HEK293 (cell line): ENCODE measurements at regions not wholly inside any gene's neighbourhood (a gene's known extent, or its start where the extent isn't known, plus 50 kb on each side); places are given as distances from the start of the nearest gene placed in this dataset.
"Not testable (repeated sequence)": the region's sequence is repeated elsewhere in the genome, so short reads cannot be mapped to it uniquely, and the experiment has no call there.

Experiments used
- CTCF ChIA-PET: fragments of 350-600 bp; formaldehyde crosslinking; extraction: SDS; loops from one replicate; lab custom pipeline; 2021; ENCODE audit warnings: antibody characterized with exemption; lab: Yijun Ruan, JAX
- POLR2A ChIA-PET: fragments of 300-600 bp; formaldehyde crosslinking; extraction: SDS; loops from one replicate; lab custom pipeline; 2020; ENCODE audit warnings: antibody characterized with exemption, inconsistent platforms; lab: Yijun Ruan, JAX
- H3K27ac ChIP-seq: fragments of 200-500 bp; sonication (Bioruptor generic); 2 replicates; pipeline ENCODE4 v1.5.1; 2014; ENCODE audit warnings: low read depth, low read length, control low read depth, inconsistent platforms; ENCODE audit errors: extremely low read depth
- H3K36me3 ChIP-seq, 2 experiments: fragments of 200-500 bp in 1 of 2; sonication (Bioruptor generic) in 1 of 2; 1 replicate in 1 of 2; 2 replicates in 1 of 2; pipeline ENCODE4 v1.5.1; 2014 to 2017; ENCODE audit warnings: inconsistent platforms in 2 of 2, low read length in 2 of 2; ENCODE audit not compliant: control insufficient read depth in 2 of 2, insufficient read depth in 1 of 2
- H3K4me1 ChIP-seq: fragments of 200-500 bp; sonication (Bioruptor generic); 2 replicates; pipeline ENCODE4 v1.5.1; 2014; ENCODE audit warnings: mild to moderate bottlenecking, low read length, inconsistent platforms; ENCODE audit not compliant: control insufficient read depth, insufficient read depth
- H3K4me3 ChIP-seq: 2 replicates; pipeline ENCODE4 v1.5.1; 2011; ENCODE audit warnings: low read depth, mild to moderate bottlenecking, control low read depth, low read length, moderate library complexity
- H3K9me3 ChIP-seq: fragments of 200-500 bp; sonication (Bioruptor generic); 2 replicates; pipeline ENCODE4 v1.5.1; 2014; ENCODE audit warnings: low read depth, low read length, inconsistent platforms; ENCODE audit not compliant: control insufficient read depth, insufficient read depth
- GLIS1 ChIP-seq: fragments of 450-650 bp; formaldehyde crosslinking; IDR thresholded peaks from 2 replicates; pipeline ENCODE4 v1.5.1; 2016; ENCODE audit warnings: missing biosample characterization, missing genetic modification characterization
- PRDM6 ChIP-seq: fragments of 450-650 bp; formaldehyde crosslinking; IDR thresholded peaks from 2 replicates; pipeline ENCODE4 v1.5.1; 2017; ENCODE audit warnings: missing biosample characterization, missing genetic modification characterization
- REPIN1 ChIP-seq: fragments of 450-650 bp; formaldehyde crosslinking; IDR thresholded peaks from 2 replicates; pipeline ENCODE4 v1.5.1; 2017; ENCODE audit warnings: missing biosample characterization, missing genetic modification characterization, low read depth
- TCF7L2 ChIP-seq: IDR thresholded peaks from 2 replicates; pipeline ENCODE4 v1.6.1; 2011; ENCODE audit warnings: low read depth, mild to moderate bottlenecking, inconsistent platforms, low read length, moderate library complexity, borderline replicate concordance
- YY1 ChIP-seq: fragments of 450-650 bp; formaldehyde crosslinking; IDR thresholded peaks from 2 replicates; pipeline ENCODE4 v1.5.1; 2018; ENCODE audit warnings: missing biosample characterization, missing genetic modification characterization
- ZFP3 ChIP-seq: fragments of 450-650 bp; formaldehyde crosslinking; IDR thresholded peaks from 2 replicates; pipeline ENCODE4 v1.5.1; 2016; ENCODE audit warnings: low read depth, missing biosample characterization, missing genetic modification characterization
- ZNF133 ChIP-seq: fragments of 450-650 bp; formaldehyde crosslinking; IDR thresholded peaks from 2 replicates; pipeline ENCODE4 v1.5.1; 2016; ENCODE audit warnings: missing biosample characterization, missing genetic modification characterization
- ZNF157 ChIP-seq: fragments of 450-650 bp; formaldehyde crosslinking; IDR thresholded peaks from 2 replicates; pipeline ENCODE4 v1.5.1; 2016; ENCODE audit warnings: missing biosample characterization, missing genetic modification characterization
- ZNF26 ChIP-seq: fragments of 450-650 bp; formaldehyde crosslinking; IDR thresholded peaks from 2 replicates; pipeline ENCODE4 v1.5.1; 2016; ENCODE audit warnings: missing biosample characterization, missing genetic modification characterization
- ZNF404 ChIP-seq: fragments of 450-650 bp; formaldehyde crosslinking; IDR thresholded peaks from 2 replicates; pipeline ENCODE4 v1.5.1; 2017; ENCODE audit warnings: missing biosample characterization, missing genetic modification characterization
- ZNF514 ChIP-seq: fragments of 450-650 bp; formaldehyde crosslinking; IDR thresholded peaks from 2 replicates; pipeline ENCODE4 v1.5.1; 2016; ENCODE audit warnings: missing biosample characterization, missing genetic modification characterization
- ZNF521 ChIP-seq: fragments of 450-650 bp; formaldehyde crosslinking; IDR thresholded peaks from 2 replicates; pipeline ENCODE4 v1.5.1; 2017; ENCODE audit warnings: missing biosample characterization, mild to moderate bottlenecking, missing genetic modification characterization
- ZNF555 ChIP-seq: fragments of 450-650 bp; formaldehyde crosslinking; conservative IDR thresholded peaks from 2 replicates; pipeline ENCODE4 v1.5.1; 2017; ENCODE audit warnings: missing biosample characterization, mild to moderate bottlenecking, missing genetic modification characterization, inconsistent platforms

GRCh38 chr1:82143108-82143833, 342.5 kb downstream of the ADGRL2 start:
- POLR2A ChIA-PET = no interaction called here
- Histone ChIP-seq H3K4me1 (no peaks in the 10 kb centered on the region), H3K36me3 (no peaks in the 10 kb centered on the region), H3K9me3 (no peaks in the 10 kb centered on the region), H3K27ac (no peak overlapping the region), H3K4me3 (no peak overlapping the region)
- TF ChIP-seq ZNF26 (tag by site-specific recombination) (no peak), ZNF555 (no peak)
- CTCF ChIA-PET = no interaction called here

GRCh38 chr1:82141390-82141789, 340.7 kb downstream of the ADGRL2 start:
- Histone ChIP-seq H3K4me3 (no peak overlapping the region), H3K4me1 (no peaks in the 10 kb centered on the region)
- POLR2A ChIA-PET = no interaction called here
- CTCF ChIA-PET = interaction anchor here (0.7 kb wide), 1 partner anchor 314 kb away, joined by 3 read pairs; no protein-coding TSS in a partner anchor
- TF ChIP-seq ZNF521 (no peak), ZNF157 (no peak), ZNF404 (tag by site-specific recombination) (no peak), GLIS1 (tag by site-specific recombination) (0 out of 2 replicates have a peak, but pooled peaks have one; percentile 19), REPIN1 (no peak), ZNF514 (tag by site-specific recombination) (no peak), TCF7L2 (no peak)
- TF ChIP-seq, all 188 proteins: peak for 1
- H3K9me3 ChIP-seq = no peaks in the 10 kb centered on the region
- H3K36me3 ChIP-seq = no peaks in the 10 kb centered on the region
- no peak overlapping the region for H3K27ac ChIP-seq

- CTCF ChIA-PET = no interaction called here
Observed at GRCh38 chr1:82139751-82140468, 339.2 kb downstream of the ADGRL2 start.

GRCh38 chr1:82136351-82136750, 335.6 kb downstream of the ADGRL2 start:
- H3K4me3 ChIP-seq, H3K27ac ChIP-seq, POLR2A ChIA-PET, H3K9me3 ChIP-seq, CTCF ChIA-PET, H3K36me3 ChIP-seq, H3K4me1 ChIP-seq: not testable (repeated sequence)

More at GRCh38 chr1:82139751-82140468, 339.2 kb downstream of the ADGRL2 start:
- no peak for TF ChIP-seq ZFP3
- no peak for TF ChIP-seq PRDM6
- TF ChIP-seq ZNF133 (tag by site-specific recombination) = peak; percentile 79
- TF ChIP-seq YY1 (tag by site-specific recombination) = no peak
- Histone ChIP-seq H3K4me3 (no peak overlapping the region), H3K4me1 (no peaks in the 10 kb centered on the region), H3K9me3 (no peaks in the 10 kb centered on the region), H3K27ac (no peak overlapping the region), H3K36me3 (no peaks in the 10 kb centered on the region)
- POLR2A ChIA-PET = no interaction called here
